Loucy (cell line): ENCODE measurements at regions not wholly inside any gene's neighbourhood (a gene's known extent, or its start where the extent isn't known, plus 50 kb on each side); places are given as distances from the start of the nearest gene placed in this dataset.

Experiments used
- EZH2phosphoT487 ChIP-seq: fragments of 200-600 bp; IDR thresholded peaks from 2 replicates; pipeline ENCODE4 v1.6.1; 2018; ENCODE audit warnings: antibody characterized with exemption, mild to moderate bottlenecking, moderate library complexity, borderline replicate concordance
- TF ChIP-seq, protein P1 (sequence below): fragments of 200-600 bp; sonication (generic); conservative IDR thresholded peaks from 2 replicates; pipeline ENCODE4 v1.5.1; 2014; ENCODE audit warnings: mild to moderate bottlenecking, antibody characterized with exemption, low read length

DNA sequence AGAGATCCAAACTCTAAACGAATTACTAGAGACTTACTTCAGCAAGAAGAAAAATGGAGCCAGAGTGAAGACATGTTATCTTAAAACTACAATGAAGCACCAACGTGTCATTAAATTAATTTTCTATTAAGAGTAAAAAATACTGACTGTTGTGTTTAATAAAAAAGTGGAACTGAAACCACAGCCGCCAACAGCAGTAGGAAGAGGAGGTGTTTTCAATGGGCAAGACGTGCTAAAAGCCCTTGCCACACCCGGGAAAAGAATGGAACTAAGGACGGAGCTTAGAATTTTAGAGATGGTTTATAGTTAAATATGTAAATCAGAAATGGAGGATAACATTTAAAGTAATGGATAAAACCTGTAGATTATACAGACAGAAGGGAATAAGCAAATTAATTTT lies 608.7 kb downstream of the TFAP2A start:
- TF ChIP-seq, protein P1, sequence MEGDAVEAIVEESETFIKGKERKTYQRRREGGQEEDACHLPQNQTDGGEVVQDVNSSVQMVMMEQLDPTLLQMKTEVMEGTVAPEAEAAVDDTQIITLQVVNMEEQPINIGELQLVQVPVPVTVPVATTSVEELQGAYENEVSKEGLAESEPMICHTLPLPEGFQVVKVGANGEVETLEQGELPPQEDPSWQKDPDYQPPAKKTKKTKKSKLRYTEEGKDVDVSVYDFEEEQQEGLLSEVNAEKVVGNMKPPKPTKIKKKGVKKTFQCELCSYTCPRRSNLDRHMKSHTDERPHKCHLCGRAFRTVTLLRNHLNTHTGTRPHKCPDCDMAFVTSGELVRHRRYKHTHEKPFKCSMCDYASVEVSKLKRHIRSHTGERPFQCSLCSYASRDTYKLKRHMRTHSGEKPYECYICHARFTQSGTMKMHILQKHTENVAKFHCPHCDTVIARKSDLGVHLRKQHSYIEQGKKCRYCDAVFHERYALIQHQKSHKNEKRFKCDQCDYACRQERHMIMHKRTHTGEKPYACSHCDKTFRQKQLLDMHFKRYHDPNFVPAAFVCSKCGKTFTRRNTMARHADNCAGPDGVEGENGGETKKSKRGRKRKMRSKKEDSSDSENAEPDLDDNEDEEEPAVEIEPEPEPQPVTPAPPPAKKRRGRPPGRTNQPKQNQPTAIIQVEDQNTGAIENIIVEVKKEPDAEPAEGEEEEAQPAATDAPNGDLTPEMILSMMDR = no peak
- no peak for TF ChIP-seq EZH2phosphoT487
